HG03558 (cell line): ENCODE measurements at regions not wholly inside any gene's neighbourhood (a gene's known extent, or its start where the extent isn't known, plus 50 kb on each side); places are given as distances from the start of the nearest gene placed in this dataset.
"Not testable (repeated sequence)": the region's sequence is repeated elsewhere in the genome, so short reads cannot be mapped to it uniquely, and the experiment has no call there.

Experiments
- ATAC-seq: cut with Tn5 transposase; IDR thresholded peaks from one replicate; pipeline ENCODE4 v1.9.1; 2021; ENCODE audit warnings: moderate number of reproducible peaks; ENCODE audit not compliant: unreplicated experiment; ENCODE audit errors: extremely low read depth

GRCh38 chr5:118506217-118506852 is 482.0 kb downstream of the DTWD2 start:
- ATAC-seq = peak; percentile 94

GRCh38 chr5:118502232-118502631 is 486.1 kb downstream of the DTWD2 start:
- not testable (repeated sequence) for ATAC-seq

GRCh38 chr5:118491351-118491750 is 497.0 kb downstream of the DTWD2 start:
- no peak for ATAC-seq

- ATAC-seq = no peak
These were observed 501.6 kb downstream of the DTWD2 start for GRCh38 chr5:118486647-118487225.

- no peak for ATAC-seq
These were observed 509.1 kb downstream of the DTWD2 start for GRCh38 chr5:118479285-118479684.

GRCh38 chr5:118478852-118479251 is 509.5 kb downstream of the DTWD2 start:
- ATAC-seq = no peak

- ATAC-seq = no peak
These were observed 520.3 kb downstream of the DTWD2 start for GRCh38 chr5:118468085-118468484.

- ATAC-seq = no peak
These were observed 521.2 kb downstream of the DTWD2 start for GRCh38 chr5:118467103-118467502.

- no peak for ATAC-seq
These were observed 521.9 kb downstream of the DTWD2 start for GRCh38 chr5:118466418-118466817.

GRCh38 chr5:118462276-118462675 is 526.1 kb downstream of the DTWD2 start:
- not testable (repeated sequence) for ATAC-seq

- no peak for ATAC-seq
These were observed 526.9 kb downstream of the DTWD2 start for GRCh38 chr5:118461436-118461835.

GRCh38 chr5:118459490-118459889 is 528.9 kb downstream of the DTWD2 start:
- ATAC-seq = no peak

- no peak for ATAC-seq
These were observed 532.3 kb downstream of the DTWD2 start for GRCh38 chr5:118456085-118456484.

- no peak for ATAC-seq
These were observed 536.6 kb downstream of the DTWD2 start for GRCh38 chr5:118451697-118452247.

GRCh38 chr5:118450554-118451332 is 537.6 kb downstream of the DTWD2 start:
- ATAC-seq = no peak

GRCh38 chr5:118447350-118447749 is 541.0 kb downstream of the DTWD2 start:
- no peak for ATAC-seq

GRCh38 chr5:118441956-118442355 is 546.4 kb downstream of the DTWD2 start:
- ATAC-seq = no peak

GRCh38 chr5:118441034-118441433 is 547.3 kb downstream of the DTWD2 start:
- no peak for ATAC-seq

GRCh38 chr5:118440496-118440895 is 547.9 kb downstream of the DTWD2 start:
- ATAC-seq = no peak

- no peak for ATAC-seq
These were observed 548.5 kb downstream of the DTWD2 start for GRCh38 chr5:118439831-118440230.

GRCh38 chr5:118435131-118435530 is 553.2 kb downstream of the DTWD2 start:
- no peak for ATAC-seq
